SJCRH30 (cell line): ENCODE measurements at regions not wholly inside any gene's neighbourhood (a gene's known extent, or its start where the extent isn't known, plus 50 kb on each side); places are given as distances from the start of the nearest gene placed in this dataset.

Experiments
- DNase-seq, 2 experiments: peaks; one replicate each; pipeline ENCODE4 v3.0.0-alpha.2; 2015 to 2020
- H3K27ac ChIP-seq: fragments of 250-450 bp; sonication (Bioruptor Pico); 2 replicates; pipeline ENCODE4 v1.5.1; 2020; ENCODE audit warnings: mild to moderate bottlenecking, moderate library complexity
- H3K27me3 ChIP-seq: fragments of 250-450 bp; sonication (Bioruptor Pico); 2 replicates; pipeline ENCODE4 v1.5.1; 2020; ENCODE audit warnings: mild to moderate bottlenecking, moderate library complexity
- H3K36me3 ChIP-seq: fragments of 250-450 bp; sonication (Bioruptor Pico); 2 replicates; pipeline ENCODE4 v1.5.1; 2020; ENCODE audit warnings: mild to moderate bottlenecking, moderate library complexity
- H3K4me1 ChIP-seq: fragments of 250-450 bp; sonication (Bioruptor Pico); 2 replicates; pipeline ENCODE4 v1.5.1; 2020; ENCODE audit warnings: mild to moderate bottlenecking, moderate library complexity
- H3K4me3 ChIP-seq: fragments of 250-450 bp; sonication (Bioruptor Pico); 2 replicates; pipeline ENCODE4 v1.5.1; 2020; ENCODE audit warnings: mild to moderate bottlenecking, moderate library complexity
- H3K9me3 ChIP-seq: fragments of 250-450 bp; sonication (Bioruptor Pico); replicated peaks from 2 replicates; pipeline ENCODE4 v1.5.1; 2020; ENCODE audit warnings: mild to moderate bottlenecking, moderate library complexity

GRCh38 chr9:107394264-107394663 lies 95.3 kb downstream of the KLF4 start:
- no peaks in the 10 kb centered on the region for H3K36me3 ChIP-seq
- no peak overlapping the region for H3K27ac ChIP-seq

GRCh38 chr9:107390778-107391177 lies 98.8 kb downstream of the KLF4 start:
- Histone ChIP-seq H3K4me1 (no peaks in the 10 kb centered on the region), H3K4me3 (no peak overlapping the region), H3K27ac (no peak overlapping the region), H3K27me3 (no peaks in the 10 kb centered on the region), H3K9me3 (no peaks in the 10 kb centered on the region), H3K36me3 (no peaks in the 10 kb centered on the region)
- no peak for DNase-seq

More at GRCh38 chr9:107394264-107394663, 95.3 kb downstream of the KLF4 start:
- no peaks in the 10 kb centered on the region for H3K27me3 ChIP-seq
- H3K4me1 ChIP-seq: no peaks in the 10 kb centered on the region
- no peak for DNase-seq
- H3K4me3 ChIP-seq: no peak overlapping the region
- no peaks in the 10 kb centered on the region for H3K9me3 ChIP-seq

GRCh38 chr9:107390279-107390678 lies 99.3 kb downstream of the KLF4 start:
- no peaks in the 10 kb centered on the region for H3K9me3 ChIP-seq
- H3K27me3 ChIP-seq: no peaks in the 10 kb centered on the region
- H3K27ac ChIP-seq: no peak overlapping the region
- no peak for DNase-seq
- no peak overlapping the region for H3K4me3 ChIP-seq
- H3K4me1 ChIP-seq: no peaks in the 10 kb centered on the region
- H3K36me3 ChIP-seq: no peaks in the 10 kb centered on the region

- no peaks in the 10 kb centered on the region for H3K27me3 ChIP-seq
- no peaks in the 10 kb centered on the region for H3K4me1 ChIP-seq
- no peak overlapping the region for H3K27ac ChIP-seq
- no peaks in the 10 kb centered on the region for H3K36me3 ChIP-seq
- no peak overlapping the region for H3K4me3 ChIP-seq
- DNase-seq: no peak
- no peaks in the 10 kb centered on the region for H3K9me3 ChIP-seq
Observed at GRCh38 chr9:107389617-107390071, 99.9 kb downstream of the KLF4 start.

DNA sequence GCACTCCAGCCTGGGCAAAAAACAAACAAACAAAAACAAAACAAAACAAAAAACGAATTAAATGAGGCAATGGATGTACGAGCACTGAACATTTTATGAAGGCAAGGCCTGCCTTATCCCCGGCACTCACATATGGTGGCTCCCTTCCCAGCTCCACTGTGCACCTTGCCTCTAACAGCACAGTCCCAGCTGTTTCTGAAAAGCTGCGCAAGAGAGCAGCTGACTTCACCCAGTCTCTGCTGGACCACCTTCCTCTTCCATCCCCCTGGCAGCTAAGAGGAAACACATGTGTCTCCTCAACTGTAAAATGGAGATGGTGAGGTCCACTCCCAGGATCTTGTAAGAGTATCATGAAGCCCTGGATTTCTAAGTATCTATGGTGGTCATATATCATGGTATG lies 100.7 kb downstream of the KLF4 start:
- Histone ChIP-seq H3K27ac (no peak overlapping the region), H3K4me3 (no peak overlapping the region)
- DNase-seq: no peak

DNA sequence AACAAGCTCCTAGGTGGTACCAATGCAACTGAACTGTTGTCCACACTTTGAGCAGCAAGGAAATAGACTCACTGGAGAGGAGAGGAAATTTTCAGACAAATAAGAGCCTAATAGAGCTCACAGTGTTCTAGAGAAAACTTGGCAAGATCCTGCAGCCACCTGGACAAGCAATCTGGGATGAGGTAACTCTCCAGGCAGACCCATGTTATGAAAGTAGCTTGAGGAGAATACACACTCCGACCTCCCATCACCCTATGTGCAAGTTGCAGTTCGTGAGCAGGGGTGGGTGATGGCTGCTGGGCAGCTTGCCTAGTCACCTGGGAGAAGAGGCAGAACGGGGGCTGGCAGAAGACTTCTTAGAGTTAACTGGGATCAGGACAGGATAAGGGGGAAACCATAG lies 102.2 kb downstream of the KLF4 start:
- H3K27me3 ChIP-seq: no peaks in the 10 kb centered on the region
- H3K9me3 ChIP-seq: no peaks in the 10 kb centered on the region
- no peaks in the 10 kb centered on the region for H3K36me3 ChIP-seq
- H3K4me3 ChIP-seq: no peak overlapping the region
- no peak overlapping the region for H3K27ac ChIP-seq
- no peaks in the 10 kb centered on the region for H3K4me1 ChIP-seq
- no peak for DNase-seq

More for the DNA sequence above, 100.7 kb downstream of the KLF4 start:
- no peaks in the 10 kb centered on the region for H3K36me3 ChIP-seq
- no peaks in the 10 kb centered on the region for H3K9me3 ChIP-seq
- H3K4me1 ChIP-seq: no peaks in the 10 kb centered on the region
- H3K27me3 ChIP-seq: no peaks in the 10 kb centered on the region

- H3K36me3 ChIP-seq: no peaks in the 10 kb centered on the region
- H3K9me3 ChIP-seq: no peaks in the 10 kb centered on the region
- no peak for DNase-seq
- no peak overlapping the region for H3K27ac ChIP-seq
- no peaks in the 10 kb centered on the region for H3K4me1 ChIP-seq
- H3K4me3 ChIP-seq: no peak overlapping the region
- no peaks in the 10 kb centered on the region for H3K27me3 ChIP-seq
Observed at GRCh38 chr9:107386396-107386795, 103.2 kb downstream of the KLF4 start.
